Activated CD4-positive, alpha-beta T cell treated with anti-CD3 and anti-CD28 coated beads, Interleukin-2, amount 50 U/mL, for 24 hours (primary cell): ENCODE measurements at regions not wholly inside any gene's neighbourhood (a gene's known extent, or its start where the extent isn't known, plus 50 kb on each side); places are given as distances from the start of the nearest gene placed in this dataset.

Experiments
- DNase-seq, 2 donors: peaks; one replicate each; pipeline ENCODE4 v3.0.0-alpha.2; 2020; ENCODE audit warnings: low read depth in 1 of 2, low spot score in 1 of 2

- no peak for DNase-seq
Measured at GRCh38 chrX:10744007-10744406, 123.6 kb upstream of the MID1 start.

GRCh38 chrX:10747975-10748374 is 127.6 kb upstream of the MID1 start:
- DNase-seq, result no peak

- DNase-seq, result no peak
Measured at GRCh38 chrX:10749113-10749512, 128.7 kb upstream of the MID1 start.

- no peak for DNase-seq
Measured at GRCh38 chrX:10750581-10750980, 130.2 kb upstream of the MID1 start.

- DNase-seq, result no peak
Measured at GRCh38 chrX:10753116-10753515, 132.7 kb upstream of the MID1 start.

GRCh38 chrX:10754445-10754844 is 134.1 kb upstream of the MID1 start:
- no peak for DNase-seq

GRCh38 chrX:10755439-10756334 is 135.3 kb upstream of the MID1 start:
- no peak for DNase-seq

- no peak for DNase-seq
Measured at GRCh38 chrX:10756441-10756840, 136.1 kb upstream of the MID1 start.

- DNase-seq, result no peak
Measured at GRCh38 chrX:10759141-10759799, 138.9 kb upstream of the MID1 start.

GRCh38 chrX:10761447-10761846 is 141.1 kb upstream of the MID1 start:
- no peak for DNase-seq

GRCh38 chrX:10769195-10769594 is 148.8 kb upstream of the MID1 start:
- DNase-seq, result no peak

GRCh38 chrX:10769696-10770619 is 149.6 kb upstream of the MID1 start:
- DNase-seq, result no peak

- DNase-seq, result no peak
Measured at GRCh38 chrX:10773318-10773717, 152.9 kb upstream of the MID1 start.

GRCh38 chrX:10781847-10782530 is 161.6 kb upstream of the MID1 start:
- DNase-seq, result no peak

GRCh38 chrX:10783451-10783995 is 163.1 kb upstream of the MID1 start:
- no peak for DNase-seq

- DNase-seq, result no peak
Measured at GRCh38 chrX:10787264-10787663, 166.9 kb upstream of the MID1 start.

GRCh38 chrX:10794203-10794630 is 173.8 kb upstream of the MID1 start:
- DNase-seq, result no peak

GRCh38 chrX:10795721-10796120 is 175.3 kb upstream of the MID1 start:
- DNase-seq, result no peak

- DNase-seq, result no peak
Measured at GRCh38 chrX:10797466-10797865, 177.1 kb upstream of the MID1 start.

- DNase-seq, result no peak
Measured at GRCh38 chrX:10798041-10798440, 177.7 kb upstream of the MID1 start.

GRCh38 chrX:10800796-10801195 is 180.4 kb upstream of the MID1 start:
- no peak for DNase-seq
